IMR-90 (cell line): ENCODE measurements at regions not wholly inside any gene's neighbourhood (a gene's known extent, or its start where the extent isn't known, plus 50 kb on each side); places are given as distances from the start of the nearest gene placed in this dataset.

Source experiments
- ATAC-seq: fragments of 200-7000 bp; cut with Tn5 transposase; 2 replicates; pipeline ENCODE4 v1.9.1; 2020; ENCODE audit warnings: low read depth, mild to moderate bottlenecking, moderate library complexity
- BruUV-seq: library from RNA; stranded (reverse); fragments of 400-500 nt; replicated peaks from 2 replicates; lab custom pipeline; 2021; lab: Mats Ljungman, UMichigan
- CTCF ChIA-PET: fragments of 300-600 bp; formaldehyde crosslinking; extraction: SDS; loops from one replicate; lab custom pipeline; 2021; ENCODE audit warnings: antibody characterized with exemption; lab: Yijun Ruan, JAX
- POLR2A ChIA-PET: fragments of 300-600 bp; sonication (Branson Sonifier 250); formaldehyde crosslinking; loops from one replicate; lab custom pipeline; 2022; ENCODE audit warnings: antibody characterized with exemption; ENCODE audit not compliant: unreplicated experiment; lab: Charles Lee
- DNase-seq: peaks from one replicate; pipeline ENCODE4 v3.0.0; 2013
- H2AFZ ChIP-seq: replicated peaks from 2 replicates; pipeline ENCODE3; 2013; ENCODE audit warnings: low read length, mild to moderate bottlenecking; ENCODE audit not compliant: poor library complexity
- H2AK5ac ChIP-seq: 2 replicates; pipeline ENCODE4 v1.6.1; 2013; ENCODE audit warnings: low read depth, low read length, inconsistent platforms
- H2AK9ac ChIP-seq: replicated peaks from 2 replicates; pipeline ENCODE3; 2013; ENCODE audit warnings: mild to moderate bottlenecking, low read depth, low read length, moderate library complexity; ENCODE audit not compliant: poor library complexity
- H2BK120ac ChIP-seq: 2 replicates; pipeline ENCODE4 v1.6.1; 2013; ENCODE audit warnings: low read depth, low read length, inconsistent platforms
- H2BK15ac ChIP-seq: 3 replicates; pipeline ENCODE4 v1.6.1; 2013; ENCODE audit warnings: low read depth, low read length, inconsistent platforms
- H2BK20ac ChIP-seq: 2 replicates; pipeline ENCODE4 v1.6.1; 2013; ENCODE audit warnings: low read depth, mild to moderate bottlenecking, inconsistent platforms, low read length, moderate library complexity
- H2BK5ac ChIP-seq: 2 replicates; pipeline ENCODE4 v1.6.1; 2013; ENCODE audit warnings: mild to moderate bottlenecking, low read depth, low read length, inconsistent platforms; ENCODE audit not compliant: poor library complexity, severe bottlenecking
- H3K14ac ChIP-seq: replicated peaks from 2 replicates; pipeline ENCODE4 v1.6.1; 2013; ENCODE audit warnings: low read depth, low read length, inconsistent platforms
- H3K18ac ChIP-seq: 2 replicates; pipeline ENCODE4 v1.6.1; 2013; ENCODE audit warnings: low read depth, low read length, control low read depth
- H3K23ac ChIP-seq: 2 replicates; pipeline ENCODE4 v1.6.1; 2013; ENCODE audit warnings: low read depth, low read length, inconsistent platforms
- H3K27ac ChIP-seq: 2 replicates; pipeline ENCODE4 v1.5.1; 2013; ENCODE audit warnings: mild to moderate bottlenecking, control low read depth, low read length; ENCODE audit not compliant: insufficient read depth
- H3K27me3 ChIP-seq: 2 replicates; pipeline ENCODE4 v1.6.1; 2013; ENCODE audit warnings: low read length; ENCODE audit not compliant: control insufficient read depth, insufficient read depth
- H3K36me3 ChIP-seq: 2 replicates; pipeline ENCODE4 v1.6.1; 2013; ENCODE audit warnings: low read length, mixed read lengths; ENCODE audit not compliant: control insufficient read depth, insufficient read depth
- H3K4ac ChIP-seq: 2 replicates; pipeline ENCODE4 v1.6.1; 2013; ENCODE audit warnings: low read depth, low read length, inconsistent platforms
- H3K4me1 ChIP-seq: 2 replicates; pipeline ENCODE4 v1.6.1; 2013; ENCODE audit warnings: low read length, mixed read lengths; ENCODE audit not compliant: control insufficient read depth, insufficient read depth
- H3K4me2 ChIP-seq: 2 replicates; pipeline ENCODE4 v1.6.1; 2013; ENCODE audit warnings: low read depth, mild to moderate bottlenecking, control low read depth, low read length, moderate library complexity
- H3K4me3 ChIP-seq: 2 replicates; pipeline ENCODE4 v1.5.1; 2013; ENCODE audit warnings: low read depth, mild to moderate bottlenecking, control low read depth, low read length, moderate library complexity; ENCODE audit not compliant: insufficient read depth
- H3K56ac ChIP-seq: 2 replicates; pipeline ENCODE4 v1.6.1; 2013; ENCODE audit warnings: low read length, inconsistent platforms; ENCODE audit not compliant: insufficient read depth; ENCODE audit errors: extremely low read depth
- H3K79me1 ChIP-seq, 2 experiments: 2 replicates each; pipeline ENCODE4 v1.6.1; 2013; ENCODE audit warnings: low read length in 2 of 2, inconsistent platforms in 1 of 2, low read depth in 1 of 2
- H3K9ac ChIP-seq: 2 replicates; pipeline ENCODE4 v1.6.1; 2013; ENCODE audit warnings: low read depth, low read length, control low read depth
- H3K9me1 ChIP-seq: 2 replicates; pipeline ENCODE4 v1.6.1; 2013; ENCODE audit warnings: low read length, inconsistent platforms; ENCODE audit not compliant: insufficient read depth
- H3K9me3 ChIP-seq: 2 replicates; pipeline ENCODE4 v1.6.1; 2013; ENCODE audit warnings: low read length; ENCODE audit not compliant: control insufficient read depth, insufficient read depth
- H4K20me1 ChIP-seq: 2 replicates; pipeline ENCODE4 v1.6.1; 2013; ENCODE audit warnings: low read length, inconsistent platforms; ENCODE audit not compliant: insufficient read depth
- H4K5ac ChIP-seq: 2 replicates; pipeline ENCODE4 v1.6.1; 2013; ENCODE audit warnings: mild to moderate bottlenecking, low read depth, low read length, control low read depth
- H4K8ac ChIP-seq, 2 experiments: 2 replicates each; pipeline ENCODE4 v1.6.1; 2013; ENCODE audit warnings: low read depth in 2 of 2, low read length in 2 of 2, control low read depth in 1 of 2, inconsistent platforms in 1 of 2
- H4K91ac ChIP-seq: 2 replicates; pipeline ENCODE4 v1.6.1; 2013; ENCODE audit warnings: low read depth, low read length, inconsistent platforms; ENCODE audit not compliant: insufficient read depth
- CEBPB ChIP-seq: IDR thresholded peaks from 2 replicates; pipeline ENCODE4 v1.6.1; 2012; ENCODE audit warnings: low read depth, low read length, improper control_type of control experiment
- RCOR1 ChIP-seq: IDR thresholded peaks from 2 replicates; pipeline ENCODE4 v1.6.1; 2012; ENCODE audit warnings: mild to moderate bottlenecking, low read length, improper control_type of control experiment; ENCODE audit not compliant: insufficient replicate concordance
- WGBS, 2 experiments: methylation state at CpG; one replicate each; pipeline versions ENCODE4 v1.1.5 to v1.1.7; 2013; ENCODE audit warnings: missing lambda C conversion rate in 2 of 2; ENCODE audit not compliant: insufficient read length in 1 of 2; ENCODE audit errors: extremely low coverage in 2 of 2; 5-methylcytosine and 5-hydroxymethylcytosine counted together
- dilution Hi-C: fragments of 300-500 bp; cut with HindIII; formaldehyde crosslinking; loops from one replicate; pipeline ENCODE4 v1.14.3; 2018; ENCODE audit warnings: low sequenced_read_pairs; ENCODE audit not compliant: unreplicated experiment
- in situ Hi-C: fragments of 300-500 bp; cut with MboI; formaldehyde crosslinking; loops from 3 replicates; pipeline ENCODE4 v1.14.3; 2019; ENCODE audit warnings: low sequenced_read_pairs, inconsistent platforms, mixed read lengths
- intact Hi-C: fragments of 100-400 bp; cut with micrococcal nuclease; formaldehyde crosslinking; loops from 2 replicates; pipeline ENCODE4 v1.10.0; 2022
- TF ChIP-seq, protein P1 (sequence below): conservative IDR thresholded peaks from 2 replicates; pipeline ENCODE4 v1.5.1; 2012; ENCODE audit warnings: mild to moderate bottlenecking, low read depth, low read length, improper control_type of control experiment
- TF ChIP-seq, protein P2 (sequence below): fragments of 150-350 bp; IDR thresholded peaks from 2 replicates; pipeline ENCODE4 v1.6.1; 2016; ENCODE audit warnings: low read depth, mild to moderate bottlenecking, low read length, moderate library complexity, borderline replicate concordance

GRCh38 chr11:103690356-103690755 is 346.1 kb upstream of the DDI1 start:
- Histone ChIP-seq H3K36me3 (no peaks in the 10 kb centered on the region), H2AK5ac (no peak overlapping the region), H2BK15ac (no peak overlapping the region), H3K79me1 (no peaks in the 10 kb centered on the region), H2BK5ac (no peak overlapping the region), H4K8ac (no peak overlapping the region), H2AFZ (no peak overlapping the region), H4K20me1 (no peaks in the 10 kb centered on the region), H2BK120ac (no peak overlapping the region), H3K9ac (no peak overlapping the region), H3K27ac (no peak overlapping the region), H3K4ac (no peak overlapping the region), H3K14ac (no peak overlapping the region), H3K18ac (no peak overlapping the region), H3K27me3 (no peaks in the 10 kb centered on the region), H3K4me3 (no peak overlapping the region), H2BK20ac (no peak overlapping the region), H3K23ac (no peak overlapping the region), H4K5ac (no peak overlapping the region), H3K4me2 (no peak overlapping the region), H3K9me1 (no peaks in the 10 kb centered on the region), H3K4me1 (0 out of 2 replicates have a peak, but pooled peaks cover 3% of the 10 kb centered on the region), H4K91ac (no peak overlapping the region), H3K9me3 (no peaks in the 10 kb centered on the region), H2AK9ac (no peak overlapping the region), H3K56ac (no peak overlapping the region)
- POLR2A ChIA-PET, result no interaction called here
- intact Hi-C loops (no loop called here), dilution Hi-C loops (no loop called here), in situ Hi-C loops (no loop called here)
- no peak for ATAC-seq
- no CpG with 5 or more reads among the region's 1 CpG for WGBS, 2 experiments
- no peak for DNase-seq
- TF ChIP-seq CEBPB (no peak), RCOR1 (no peak)
- TF ChIP-seq, protein P1, sequence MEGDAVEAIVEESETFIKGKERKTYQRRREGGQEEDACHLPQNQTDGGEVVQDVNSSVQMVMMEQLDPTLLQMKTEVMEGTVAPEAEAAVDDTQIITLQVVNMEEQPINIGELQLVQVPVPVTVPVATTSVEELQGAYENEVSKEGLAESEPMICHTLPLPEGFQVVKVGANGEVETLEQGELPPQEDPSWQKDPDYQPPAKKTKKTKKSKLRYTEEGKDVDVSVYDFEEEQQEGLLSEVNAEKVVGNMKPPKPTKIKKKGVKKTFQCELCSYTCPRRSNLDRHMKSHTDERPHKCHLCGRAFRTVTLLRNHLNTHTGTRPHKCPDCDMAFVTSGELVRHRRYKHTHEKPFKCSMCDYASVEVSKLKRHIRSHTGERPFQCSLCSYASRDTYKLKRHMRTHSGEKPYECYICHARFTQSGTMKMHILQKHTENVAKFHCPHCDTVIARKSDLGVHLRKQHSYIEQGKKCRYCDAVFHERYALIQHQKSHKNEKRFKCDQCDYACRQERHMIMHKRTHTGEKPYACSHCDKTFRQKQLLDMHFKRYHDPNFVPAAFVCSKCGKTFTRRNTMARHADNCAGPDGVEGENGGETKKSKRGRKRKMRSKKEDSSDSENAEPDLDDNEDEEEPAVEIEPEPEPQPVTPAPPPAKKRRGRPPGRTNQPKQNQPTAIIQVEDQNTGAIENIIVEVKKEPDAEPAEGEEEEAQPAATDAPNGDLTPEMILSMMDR, result no peak
- TF ChIP-seq, protein P2, sequence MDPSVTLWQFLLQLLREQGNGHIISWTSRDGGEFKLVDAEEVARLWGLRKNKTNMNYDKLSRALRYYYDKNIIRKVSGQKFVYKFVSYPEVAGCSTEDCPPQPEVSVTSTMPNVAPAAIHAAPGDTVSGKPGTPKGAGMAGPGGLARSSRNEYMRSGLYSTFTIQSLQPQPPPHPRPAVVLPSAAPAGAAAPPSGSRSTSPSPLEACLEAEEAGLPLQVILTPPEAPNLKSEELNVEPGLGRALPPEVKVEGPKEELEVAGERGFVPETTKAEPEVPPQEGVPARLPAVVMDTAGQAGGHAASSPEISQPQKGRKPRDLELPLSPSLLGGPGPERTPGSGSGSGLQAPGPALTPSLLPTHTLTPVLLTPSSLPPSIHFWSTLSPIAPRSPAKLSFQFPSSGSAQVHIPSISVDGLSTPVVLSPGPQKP, result no peak
- CTCF ChIA-PET, result no interaction called here
- BruUV-seq, result no TSS peak
